CD8-positive, alpha-beta memory T cell (primary cell): ENCODE measurements at regions not wholly inside any gene's neighbourhood (a gene's known extent, or its start where the extent isn't known, plus 50 kb on each side); places are given as distances from the start of the nearest gene placed in this dataset.
"Not testable (repeated sequence)": the region's sequence is repeated elsewhere in the genome, so short reads cannot be mapped to it uniquely, and the experiment has no call there.

Experiments
- CTCF ChIA-PET: fragments of 350-600 bp; sonication (Branson Sonifier 250); formaldehyde crosslinking; loops from one replicate; lab custom pipeline; 2021; ENCODE audit warnings: antibody characterized with exemption; lab: Charles Lee
- POLR2A ChIA-PET: fragments of 350-600 bp; sonication (Branson Sonifier 250); formaldehyde crosslinking; loops from one replicate; lab custom pipeline; 2021; ENCODE audit warnings: antibody characterized with exemption; lab: Charles Lee
- DNase-seq, 5 donors: peaks; one replicate each; pipeline versions ENCODE4 v3.0.0 to v3.0.0-alpha.2; 2020 to 2022; ENCODE audit warnings: mixed read lengths in 1 of 5
- H3K27ac ChIP-seq: one replicate; pipeline ENCODE4 v1.7.0; 2013; ENCODE audit warnings: low read depth, mild to moderate bottlenecking, low read length, moderate library complexity
- H3K27me3 ChIP-seq: 2 replicates; pipeline ENCODE4 v1.7.0; 2013; ENCODE audit warnings: low read length, mild to moderate bottlenecking; ENCODE audit not compliant: insufficient read depth, poor library complexity, severe bottlenecking
- H3K36me3 ChIP-seq: 2 replicates; pipeline ENCODE4 v1.7.0; 2013; ENCODE audit warnings: mild to moderate bottlenecking, low read length, moderate library complexity; ENCODE audit not compliant: insufficient read depth
- H3K4me1 ChIP-seq: 2 replicates; pipeline ENCODE4 v1.7.0; 2013; ENCODE audit warnings: mild to moderate bottlenecking, low read length, moderate library complexity; ENCODE audit not compliant: insufficient read depth
- H3K4me3 ChIP-seq: 2 replicates; pipeline ENCODE4 v1.7.0; 2013; ENCODE audit warnings: mild to moderate bottlenecking, low read length
- H3K9me3 ChIP-seq: 2 replicates; pipeline ENCODE4 v1.7.0; 2013; ENCODE audit warnings: mild to moderate bottlenecking, low read length
- H3K27ac Mint-ChIP-seq, 8 donors: one replicate each; pipeline ENCODE4 v1.8.0; 2020 to 2021; ENCODE audit warnings: mixed read lengths in 8 of 8, mild to moderate bottlenecking in 6 of 8, inconsistent platforms in 3 of 8, moderate library complexity in 3 of 8
- H3K27me3 Mint-ChIP-seq, 2 donors: one replicate each; pipeline ENCODE4 v1.8.0; 2020 to 2021; ENCODE audit warnings: mixed read lengths in 2 of 2, mild to moderate bottlenecking in 1 of 2, moderate library complexity in 1 of 2
- H3K36me3 Mint-ChIP-seq, 3 donors: one replicate each; pipeline ENCODE4 v1.8.0; 2020 to 2021; ENCODE audit warnings: mixed read lengths in 3 of 3, inconsistent platforms in 1 of 3, mild to moderate bottlenecking in 1 of 3
- H3K4me1 Mint-ChIP-seq, 3 donors: one replicate each; pipeline ENCODE4 v1.8.0; 2020 to 2021; ENCODE audit warnings: mixed read lengths in 3 of 3, inconsistent platforms in 1 of 3, mild to moderate bottlenecking in 1 of 3
- H3K4me3 Mint-ChIP-seq, 7 donors: one replicate each; pipeline ENCODE4 v1.8.0; 2020 to 2021; ENCODE audit warnings: mixed read lengths in 7 of 7, mild to moderate bottlenecking in 6 of 7, moderate library complexity in 4 of 7, inconsistent platforms in 2 of 7
- H3K9me3 Mint-ChIP-seq, 5 donors: one replicate each; pipeline ENCODE4 v1.8.0; 2020 to 2022; ENCODE audit warnings: mixed read lengths in 5 of 5, mild to moderate bottlenecking in 3 of 5, moderate library complexity in 2 of 5, inconsistent platforms in 1 of 5

DNA sequence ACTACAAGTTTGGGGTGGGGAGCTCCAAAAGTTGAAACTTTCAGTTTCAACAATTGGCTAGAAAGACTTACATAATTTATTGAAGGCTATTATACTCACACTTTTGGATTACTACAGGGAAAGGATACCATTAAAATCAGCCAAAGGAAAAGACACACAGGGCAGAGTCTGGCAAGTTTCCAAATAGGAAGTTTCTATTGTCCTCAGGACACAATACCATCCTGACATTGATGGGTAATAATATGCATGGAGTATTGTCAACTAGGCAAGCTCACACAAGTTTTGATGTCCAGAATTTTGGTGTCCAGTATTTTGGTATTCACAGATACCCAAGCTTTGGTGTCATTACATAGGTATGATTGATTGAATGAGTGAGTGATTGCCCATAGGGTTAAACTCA is 872.6 kb upstream of the SORCS1 start:
- Mint-ChIP-seq H3K4me3 (no peak overlapping the region), H3K36me3 (peaks cover 0 to 2% (median 0%) of the 10 kb centered on the region in 3 donors), H3K27me3 (peaks cover 0 to 2% of the 10 kb centered on the region in 2 donors), H3K4me1 (no peaks in the 10 kb centered on the region), H3K27ac (no peak overlapping the region), H3K9me3 (peaks cover 5 to 42% (median 10%) of the 10 kb centered on the region in 5 donors)
- ChIA-PET CTCF (no interaction called here), POLR2A (no interaction called here)
- no peak overlapping the region for H3K4me3 ChIP-seq
- H3K9me3 ChIP-seq = no peaks in the 10 kb centered on the region
- H3K4me1 ChIP-seq = no peaks in the 10 kb centered on the region
- H3K27me3 ChIP-seq = no peaks in the 10 kb centered on the region
- DNase-seq = no peak
- H3K36me3 ChIP-seq = no peaks in the 10 kb centered on the region
- no peak overlapping the region for H3K27ac ChIP-seq

GRCh38 chr10:108036265-108036664 is 871.8 kb upstream of the SORCS1 start:
- Mint-ChIP-seq H3K4me3 (no peak overlapping the region), H3K9me3 (peaks cover 5 to 37% (median 8%) of the 10 kb centered on the region in 5 donors), H3K4me1 (no peaks in the 10 kb centered on the region), H3K27me3 (peaks cover 0 to 2% of the 10 kb centered on the region in 2 donors), H3K27ac (no peak overlapping the region), H3K36me3 (peaks cover 0 to 2% (median 0%) of the 10 kb centered on the region in 3 donors)
- no peaks in the 10 kb centered on the region for H3K4me1 ChIP-seq
- H3K36me3 ChIP-seq = no peaks in the 10 kb centered on the region
- H3K4me3 ChIP-seq = no peak overlapping the region
- CTCF ChIA-PET = no interaction called here
- POLR2A ChIA-PET = no interaction called here
- no peak overlapping the region for H3K27ac ChIP-seq
- no peaks in the 10 kb centered on the region for H3K9me3 ChIP-seq
- no peaks in the 10 kb centered on the region for H3K27me3 ChIP-seq
- DNase-seq = no peak

GRCh38 chr10:108034829-108035228 is 870.3 kb upstream of the SORCS1 start:
- peaks cover 0 to 2% (median 0%) of the 10 kb centered on the region in 3 donors for H3K36me3 Mint-ChIP-seq
- H3K27me3 Mint-ChIP-seq = peaks cover 0 to 2% of the 10 kb centered on the region in 2 donors
- no peaks in the 10 kb centered on the region for H3K4me1 Mint-ChIP-seq
- no peak overlapping the region for H3K27ac ChIP-seq
- CTCF ChIA-PET = no interaction called here
- H3K9me3 Mint-ChIP-seq = peaks cover 5 to 31% (median 6%) of the 10 kb centered on the region in 5 donors
- H3K9me3 ChIP-seq = no peaks in the 10 kb centered on the region
- POLR2A ChIA-PET = no interaction called here
- no peaks in the 10 kb centered on the region for H3K4me1 ChIP-seq
- no peaks in the 10 kb centered on the region for H3K36me3 ChIP-seq
- H3K4me3 Mint-ChIP-seq = no peak overlapping the region
- H3K4me3 ChIP-seq = no peak overlapping the region
- H3K27ac Mint-ChIP-seq = no peak overlapping the region
- DNase-seq = no peak
- no peaks in the 10 kb centered on the region for H3K27me3 ChIP-seq

DNA sequence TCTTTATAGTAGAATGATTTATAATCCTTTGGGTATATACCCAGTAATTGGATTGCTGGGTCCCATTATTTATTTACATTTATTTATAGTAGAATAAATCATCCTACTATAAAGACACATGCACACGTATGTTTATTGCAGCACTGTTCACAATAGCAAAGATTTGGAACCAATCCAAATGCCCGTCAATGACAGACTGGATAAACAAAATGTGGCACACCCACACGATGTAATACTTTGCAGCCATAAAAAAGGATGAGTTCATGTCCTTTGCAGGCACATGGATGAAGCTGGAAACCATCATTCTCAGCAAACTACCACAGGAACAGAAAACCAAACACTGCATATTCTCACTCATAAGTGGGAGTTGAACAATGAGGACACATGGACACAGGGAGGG is 869.0 kb upstream of the SORCS1 start:
- H3K36me3 Mint-ChIP-seq, H3K36me3 ChIP-seq, H3K27ac Mint-ChIP-seq, H3K9me3 ChIP-seq, POLR2A ChIA-PET, H3K4me1 ChIP-seq, H3K4me3 ChIP-seq, H3K27me3 ChIP-seq, DNase-seq, H3K27ac ChIP-seq, CTCF ChIA-PET, H3K27me3 Mint-ChIP-seq, H3K4me3 Mint-ChIP-seq, H3K4me1 Mint-ChIP-seq: not testable (repeated sequence)
- peaks cover 2 to 27% (median 5%) of the 10 kb centered on the region in 5 donors for H3K9me3 Mint-ChIP-seq

DNA sequence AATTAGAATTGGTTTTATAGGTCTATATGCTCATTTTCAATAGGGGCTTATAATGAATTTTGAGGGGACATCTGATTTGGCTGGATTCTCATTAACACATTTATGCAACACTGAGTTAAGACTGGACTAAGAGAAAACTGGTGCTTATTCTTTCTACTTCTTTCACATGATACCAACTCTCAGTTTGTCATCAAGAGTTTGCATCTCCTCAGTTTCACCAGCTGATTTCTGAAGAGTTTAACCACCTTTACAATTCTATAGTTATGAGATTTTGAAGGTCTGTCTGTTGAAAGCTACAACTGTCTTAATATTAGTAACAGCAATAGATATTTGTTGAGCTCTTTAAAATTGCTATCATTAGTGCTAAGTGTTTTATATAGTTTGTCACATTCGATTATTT is 867.0 kb upstream of the SORCS1 start:
- no peaks in the 10 kb centered on the region for H3K27me3 ChIP-seq
- H3K27ac Mint-ChIP-seq = no peak overlapping the region
- POLR2A ChIA-PET = no interaction called here
- H3K4me3 ChIP-seq = no peak overlapping the region
- no peak overlapping the region for H3K27ac ChIP-seq
- H3K27me3 Mint-ChIP-seq = peaks cover 0 to 2% of the 10 kb centered on the region in 2 donors
- peaks cover 0 to 1% (median 0%) of the 10 kb centered on the region in 3 donors for H3K36me3 Mint-ChIP-seq
- no peaks in the 10 kb centered on the region for H3K4me1 Mint-ChIP-seq
- CTCF ChIA-PET = no interaction called here
- H3K9me3 Mint-ChIP-seq = peaks cover 0 to 12% (median 11%) of the 10 kb centered on the region in 5 donors
- H3K9me3 ChIP-seq = no peaks in the 10 kb centered on the region
- DNase-seq = no peak
- H3K36me3 ChIP-seq = no peaks in the 10 kb centered on the region
- no peaks in the 10 kb centered on the region for H3K4me1 ChIP-seq
- H3K4me3 Mint-ChIP-seq = no peak overlapping the region

- no peaks in the 10 kb centered on the region for H3K27me3 ChIP-seq
- no peak overlapping the region for H3K4me3 Mint-ChIP-seq
- H3K4me3 ChIP-seq = no peak overlapping the region
- H3K27me3 Mint-ChIP-seq = no peaks in the 10 kb centered on the region
- H3K27ac ChIP-seq = no peak overlapping the region
- ChIA-PET CTCF (no interaction called here), POLR2A (no interaction called here)
- no peaks in the 10 kb centered on the region for H3K4me1 ChIP-seq
- DNase-seq = no peak
- peak overlapping the region in 1 of 8 donors; percentile 29 for H3K27ac Mint-ChIP-seq
- H3K36me3 ChIP-seq = no peaks in the 10 kb centered on the region
- no peaks in the 10 kb centered on the region for H3K36me3 Mint-ChIP-seq
- H3K9me3 ChIP-seq = peaks cover 5% of the 10 kb centered on the region
- H3K9me3 Mint-ChIP-seq = peaks cover 3 to 14% (median 10%) of the 10 kb centered on the region in 5 donors
- no peaks in the 10 kb centered on the region for H3K4me1 Mint-ChIP-seq
Measured at GRCh38 chr10:108014902-108015177, 850.3 kb upstream of the SORCS1 start.

GRCh38 chr10:108014145-108014901 is 849.8 kb upstream of the SORCS1 start:
- H3K36me3 ChIP-seq = no peaks in the 10 kb centered on the region
- no peak for DNase-seq
- no peak overlapping the region for H3K27ac ChIP-seq
- peaks cover 5% of the 10 kb centered on the region for H3K9me3 ChIP-seq
- Mint-ChIP-seq H3K4me3 (no peak overlapping the region), H3K9me3 (peaks cover 3 to 14% (median 9%) of the 10 kb centered on the region in 5 donors), H3K27ac (no peak overlapping the region), H3K27me3 (no peaks in the 10 kb centered on the region), H3K36me3 (no peaks in the 10 kb centered on the region), H3K4me1 (no peaks in the 10 kb centered on the region)
- no peaks in the 10 kb centered on the region for H3K4me1 ChIP-seq
- no peaks in the 10 kb centered on the region for H3K27me3 ChIP-seq
- no peak overlapping the region for H3K4me3 ChIP-seq
- CTCF ChIA-PET = no interaction called here
- POLR2A ChIA-PET = no interaction called here

DNA sequence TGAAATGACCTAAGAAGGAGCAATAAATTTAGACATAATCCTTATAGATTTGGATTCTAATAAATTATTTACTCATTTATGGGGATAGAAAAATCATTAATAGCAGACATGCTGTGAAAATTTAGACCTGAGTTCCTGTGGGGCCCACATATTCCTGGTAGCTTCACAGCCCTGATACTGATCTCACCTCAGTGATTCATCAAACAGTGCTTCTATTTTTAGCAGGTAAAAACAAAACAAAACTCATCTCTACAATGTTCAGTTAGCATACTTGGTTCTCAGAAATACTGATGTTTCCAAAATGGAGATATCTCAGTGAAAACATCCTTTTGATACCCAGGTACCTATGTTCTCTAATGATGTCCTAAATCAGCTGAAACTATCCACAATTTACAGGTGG is 841.1 kb upstream of the SORCS1 start:
- Histone ChIP-seq H3K4me1 (no peaks in the 10 kb centered on the region), H3K27ac (no peak overlapping the region), H3K4me3 (no peak overlapping the region), H3K27me3 (no peaks in the 10 kb centered on the region), H3K9me3 (no peaks in the 10 kb centered on the region), H3K36me3 (no peaks in the 10 kb centered on the region)
- peaks cover 4 to 35% (median 12%) of the 10 kb centered on the region in 5 donors for H3K9me3 Mint-ChIP-seq
- no peaks in the 10 kb centered on the region for H3K4me1 Mint-ChIP-seq
- no peaks in the 10 kb centered on the region for H3K36me3 Mint-ChIP-seq
- H3K27ac Mint-ChIP-seq = no peak overlapping the region
- no peaks in the 10 kb centered on the region for H3K27me3 Mint-ChIP-seq
- CTCF ChIA-PET = no interaction called here
- H3K4me3 Mint-ChIP-seq = no peak overlapping the region
- POLR2A ChIA-PET = no interaction called here
- DNase-seq = no peak
